Progenitor cell of endocrine pancreas (in vitro differentiated cells): ENCODE measurements at regions not wholly inside any gene's neighbourhood (a gene's known extent, or its start where the extent isn't known, plus 50 kb on each side); places are given as distances from the start of the nearest gene placed in this dataset.
A peak's percentile ranks its signal among the peaks of the same experiment; 100 is the strongest.

Experiments used
- DNase-seq: peaks from one replicate; pipeline ENCODE4 v3.0.0; 2021; ENCODE audit warnings: low spot score; ENCODE audit not compliant: unreplicated experiment
- H3K27ac Mint-ChIP-seq: 2 replicates; pipeline ENCODE4 v1.8.0; 2021; ENCODE audit warnings: mild to moderate bottlenecking, moderate library complexity, mixed read lengths
- H3K27me3 Mint-ChIP-seq: 2 replicates; pipeline ENCODE4 v1.8.0; 2021; ENCODE audit warnings: mixed read lengths
- H3K36me3 Mint-ChIP-seq: 2 replicates; pipeline ENCODE4 v1.8.0; 2022; ENCODE audit warnings: mixed read lengths; ENCODE audit not compliant: insufficient read depth
- H3K4me1 Mint-ChIP-seq: 2 replicates; pipeline ENCODE4 v1.8.0; 2021; ENCODE audit warnings: low read depth, mixed read lengths
- H3K4me3 Mint-ChIP-seq: 2 replicates; pipeline ENCODE4 v1.8.0; 2021; ENCODE audit warnings: low read depth, mild to moderate bottlenecking, moderate library complexity, mixed read lengths
- H3K9me3 Mint-ChIP-seq: 2 replicates; pipeline ENCODE4 v1.8.0; 2021; ENCODE audit warnings: low read depth, mixed read lengths
- TF ChIP-seq, protein P1 (sequence below): fragments of 200-600 bp; sonication (generic); IDR thresholded peaks from one replicate; pipeline ENCODE4 v1.5.0; 2021; ENCODE audit warnings: antibody characterized with exemption, mild to moderate bottlenecking; ENCODE audit not compliant: unreplicated experiment

DNA sequence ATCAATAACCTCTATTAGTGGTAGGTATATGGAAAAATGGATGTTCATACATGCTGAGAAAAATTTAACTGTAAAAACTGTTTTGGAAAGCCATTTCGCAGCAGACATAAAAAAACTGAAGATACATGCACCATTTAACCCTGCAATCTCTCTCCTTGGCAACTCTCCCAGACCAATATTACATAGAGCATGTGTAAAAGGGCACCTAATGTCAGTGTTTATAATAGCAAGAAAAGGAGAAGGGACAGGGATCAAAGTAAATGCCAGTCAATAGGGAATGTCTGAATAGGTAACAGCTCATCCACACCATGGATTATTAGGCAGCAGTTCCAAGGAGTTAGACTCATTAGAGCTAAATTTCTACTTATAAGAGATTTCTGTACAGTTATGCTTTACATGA, 77.2 kb downstream of the BTG1 start:
- TF ChIP-seq, protein P1, sequence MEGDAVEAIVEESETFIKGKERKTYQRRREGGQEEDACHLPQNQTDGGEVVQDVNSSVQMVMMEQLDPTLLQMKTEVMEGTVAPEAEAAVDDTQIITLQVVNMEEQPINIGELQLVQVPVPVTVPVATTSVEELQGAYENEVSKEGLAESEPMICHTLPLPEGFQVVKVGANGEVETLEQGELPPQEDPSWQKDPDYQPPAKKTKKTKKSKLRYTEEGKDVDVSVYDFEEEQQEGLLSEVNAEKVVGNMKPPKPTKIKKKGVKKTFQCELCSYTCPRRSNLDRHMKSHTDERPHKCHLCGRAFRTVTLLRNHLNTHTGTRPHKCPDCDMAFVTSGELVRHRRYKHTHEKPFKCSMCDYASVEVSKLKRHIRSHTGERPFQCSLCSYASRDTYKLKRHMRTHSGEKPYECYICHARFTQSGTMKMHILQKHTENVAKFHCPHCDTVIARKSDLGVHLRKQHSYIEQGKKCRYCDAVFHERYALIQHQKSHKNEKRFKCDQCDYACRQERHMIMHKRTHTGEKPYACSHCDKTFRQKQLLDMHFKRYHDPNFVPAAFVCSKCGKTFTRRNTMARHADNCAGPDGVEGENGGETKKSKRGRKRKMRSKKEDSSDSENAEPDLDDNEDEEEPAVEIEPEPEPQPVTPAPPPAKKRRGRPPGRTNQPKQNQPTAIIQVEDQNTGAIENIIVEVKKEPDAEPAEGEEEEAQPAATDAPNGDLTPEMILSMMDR = no peak
- Mint-ChIP-seq H3K9me3 (peaks cover 11% of the 10 kb centered on the region), H3K27ac (peak overlapping the region; percentile 47), H3K4me1 (peaks cover 52% of the 10 kb centered on the region), H3K27me3 (no peaks in the 10 kb centered on the region), H3K36me3 (peaks cover 5% of the 10 kb centered on the region), H3K4me3 (no peak overlapping the region)
- DNase-seq = no peak

DNA sequence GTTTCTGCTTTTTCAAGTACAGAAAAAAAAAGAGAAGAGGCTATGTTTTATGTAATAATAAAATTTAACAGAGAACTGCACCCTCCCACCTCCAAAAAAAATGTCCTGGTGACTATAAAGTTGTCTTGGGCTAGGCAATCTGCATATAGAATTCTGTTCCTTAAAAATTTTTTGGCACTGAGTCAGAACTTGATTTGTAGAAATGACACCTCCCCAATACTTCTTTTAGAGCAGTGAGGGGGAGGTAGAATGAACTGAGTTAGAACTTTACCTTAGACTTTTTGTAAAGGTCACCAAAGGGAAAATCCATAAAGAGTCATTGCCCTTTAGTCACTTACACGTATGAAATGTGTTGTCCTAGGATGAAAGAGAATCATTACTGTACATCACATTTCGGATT, 80.0 kb downstream of the BTG1 start:
- peaks cover 8% of the 10 kb centered on the region for H3K9me3 Mint-ChIP-seq
- H3K36me3 Mint-ChIP-seq = no peaks in the 10 kb centered on the region
- no peaks in the 10 kb centered on the region for H3K27me3 Mint-ChIP-seq
- H3K4me3 Mint-ChIP-seq = no peak overlapping the region
- H3K27ac Mint-ChIP-seq = no peak overlapping the region
- TF ChIP-seq, protein P1 = no peak
- no peak for DNase-seq
- peaks cover 56% of the 10 kb centered on the region for H3K4me1 Mint-ChIP-seq

DNA sequence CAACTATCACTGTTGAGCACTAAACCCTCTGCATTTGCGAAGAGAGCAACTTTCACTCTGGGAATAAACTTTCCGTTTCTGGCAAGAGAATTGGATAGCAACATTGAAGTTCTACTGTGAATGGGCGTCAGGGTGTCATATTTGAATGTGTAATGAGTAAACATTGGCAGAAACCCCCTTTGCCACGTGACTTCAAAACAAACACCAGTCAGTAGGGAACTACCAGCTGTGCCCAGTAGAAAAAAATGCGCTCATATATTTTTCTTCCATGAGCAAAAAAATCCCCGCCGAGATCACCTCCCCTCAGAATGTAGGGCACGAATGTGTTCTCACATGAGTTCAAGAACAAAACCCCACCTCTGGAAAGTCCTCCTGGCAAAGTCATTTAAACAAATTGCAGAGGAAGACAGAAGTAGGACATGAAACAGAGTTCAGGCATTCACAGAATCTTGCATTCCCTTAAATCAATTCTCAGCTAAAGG, 80.6 kb downstream of the BTG1 start:
- Mint-ChIP-seq H3K4me3 (no peak overlapping the region), H3K4me1 (peaks cover 50% of the 10 kb centered on the region), H3K27me3 (no peaks in the 10 kb centered on the region), H3K9me3 (peaks cover 8% of the 10 kb centered on the region), H3K27ac (peak overlapping the region; percentile 71), H3K36me3 (no peaks in the 10 kb centered on the region)
- no peak for DNase-seq
- TF ChIP-seq, protein P1 = no peak

DNA sequence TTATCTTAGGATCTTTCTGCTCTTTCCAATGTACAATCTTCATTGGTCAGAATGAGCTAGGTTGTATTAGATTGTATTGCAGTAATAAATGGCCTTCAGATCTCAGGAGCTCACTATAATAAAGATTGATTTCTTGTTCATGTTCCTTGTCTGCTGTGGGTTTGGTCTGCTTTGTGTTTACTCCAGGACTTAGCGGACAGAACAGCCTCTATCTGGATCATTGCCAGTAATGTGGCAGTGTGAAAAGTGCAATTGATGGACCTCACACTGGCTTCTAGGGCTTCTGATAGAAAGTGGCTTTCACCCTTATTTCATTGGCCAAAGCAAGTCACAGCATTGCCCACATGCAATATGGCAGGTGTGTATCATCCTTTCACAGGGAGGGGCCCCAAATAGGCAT, 81.2 kb downstream of the BTG1 start:
- Mint-ChIP-seq H3K36me3 (no peaks in the 10 kb centered on the region), H3K4me3 (no peak overlapping the region), H3K9me3 (peaks cover 8% of the 10 kb centered on the region)

DNA sequence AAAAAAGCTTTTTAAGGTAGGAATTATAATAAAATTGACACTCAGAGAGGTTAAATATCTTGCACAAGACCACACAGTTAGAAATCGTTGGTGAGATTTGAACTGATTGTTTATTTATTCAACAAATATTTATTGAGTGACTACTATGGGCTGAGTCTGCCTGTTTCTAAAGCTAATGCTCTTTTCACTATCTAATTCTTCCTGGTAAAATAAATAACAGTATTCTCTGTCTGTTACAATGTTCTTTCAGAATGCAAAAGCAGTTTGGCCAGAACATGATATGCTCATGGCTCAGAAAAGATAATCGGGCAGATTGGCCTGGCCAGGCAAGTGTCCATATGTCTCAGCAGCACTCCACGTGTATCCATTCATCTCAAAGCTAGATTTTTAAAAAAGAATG, 82.0 kb downstream of the BTG1 start:
- H3K4me3 Mint-ChIP-seq = no peak overlapping the region
- H3K4me1 Mint-ChIP-seq = peaks cover 39% of the 10 kb centered on the region
- peaks cover 6% of the 10 kb centered on the region for H3K9me3 Mint-ChIP-seq
- DNase-seq = no peak
- H3K27me3 Mint-ChIP-seq = no peaks in the 10 kb centered on the region
- TF ChIP-seq, protein P1 = no peak
- peak overlapping the region; percentile 58 for H3K27ac Mint-ChIP-seq
- no peaks in the 10 kb centered on the region for H3K36me3 Mint-ChIP-seq

More for the DNA sequence above, 81.2 kb downstream of the BTG1 start:
- H3K27me3 Mint-ChIP-seq = no peaks in the 10 kb centered on the region
- H3K4me1 Mint-ChIP-seq = peaks cover 45% of the 10 kb centered on the region
- TF ChIP-seq, protein P1 = no peak
- H3K27ac Mint-ChIP-seq = no peak overlapping the region
- no peak for DNase-seq
